ENCODE measurements at regions not wholly inside any gene's neighbourhood (a gene's known extent, or its start where the extent isn't known, plus 50 kb on each side); places are given as distances from the start of the nearest gene placed in this dataset.

GRCh38 chr6:14619419-14619781 lies 501.8 kb downstream of the CD83 start:
- ATAC-seq (ENCODE audit: low read depth) = no peak
- TF ChIP-seq, protein P1, sequence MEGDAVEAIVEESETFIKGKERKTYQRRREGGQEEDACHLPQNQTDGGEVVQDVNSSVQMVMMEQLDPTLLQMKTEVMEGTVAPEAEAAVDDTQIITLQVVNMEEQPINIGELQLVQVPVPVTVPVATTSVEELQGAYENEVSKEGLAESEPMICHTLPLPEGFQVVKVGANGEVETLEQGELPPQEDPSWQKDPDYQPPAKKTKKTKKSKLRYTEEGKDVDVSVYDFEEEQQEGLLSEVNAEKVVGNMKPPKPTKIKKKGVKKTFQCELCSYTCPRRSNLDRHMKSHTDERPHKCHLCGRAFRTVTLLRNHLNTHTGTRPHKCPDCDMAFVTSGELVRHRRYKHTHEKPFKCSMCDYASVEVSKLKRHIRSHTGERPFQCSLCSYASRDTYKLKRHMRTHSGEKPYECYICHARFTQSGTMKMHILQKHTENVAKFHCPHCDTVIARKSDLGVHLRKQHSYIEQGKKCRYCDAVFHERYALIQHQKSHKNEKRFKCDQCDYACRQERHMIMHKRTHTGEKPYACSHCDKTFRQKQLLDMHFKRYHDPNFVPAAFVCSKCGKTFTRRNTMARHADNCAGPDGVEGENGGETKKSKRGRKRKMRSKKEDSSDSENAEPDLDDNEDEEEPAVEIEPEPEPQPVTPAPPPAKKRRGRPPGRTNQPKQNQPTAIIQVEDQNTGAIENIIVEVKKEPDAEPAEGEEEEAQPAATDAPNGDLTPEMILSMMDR (IDR thresholded peaks at IDR 0.05) = no peak
- H3K27me3 Mint-ChIP-seq = no peaks in the 10 kb centered on the region
- no peak overlapping the region for H3K4me3 Mint-ChIP-seq
- POLR2A ChIA-PET = no interaction called here
- intact Hi-C loops (cut with micrococcal nuclease) = no loop called here
- DNase-seq = no peak
- peaks cover 34% of the 10 kb centered on the region for H3K4me1 Mint-ChIP-seq
- H3K27ac Mint-ChIP-seq = no peak overlapping the region
- no peaks in the 10 kb centered on the region for H3K9me3 Mint-ChIP-seq
- CTCF ChIA-PET = no interaction called here
- no peaks in the 10 kb centered on the region for H3K36me3 Mint-ChIP-seq (ENCODE audit: low read depth)

DNA sequence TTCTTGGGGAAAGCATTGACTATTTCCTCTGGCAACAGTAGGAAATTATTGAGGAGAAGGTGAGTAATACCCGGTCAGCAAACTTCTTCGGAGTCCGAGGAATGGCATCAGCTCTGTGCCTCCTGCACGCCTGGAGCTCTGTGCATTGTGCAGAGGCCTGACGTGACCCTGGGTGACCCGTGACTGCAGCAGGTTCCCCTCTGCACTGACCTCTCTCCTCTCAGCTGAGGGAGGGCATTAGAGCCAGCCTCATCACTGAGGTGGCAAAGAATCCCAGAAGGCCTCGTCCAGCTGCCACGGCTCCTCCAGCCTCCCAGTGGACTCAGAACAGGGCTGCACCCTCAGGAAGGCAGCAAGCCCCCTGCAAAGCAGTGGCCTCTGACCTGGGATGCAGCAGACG lies 502.9 kb downstream of the CD83 start:
- Mint-ChIP-seq H3K4me1 (peaks cover 34% of the 10 kb centered on the region), H3K27ac (no peak overlapping the region), H3K27me3 (no peaks in the 10 kb centered on the region), H3K9me3 (no peaks in the 10 kb centered on the region), H3K36me3 (ENCODE audit: low read depth) (no peaks in the 10 kb centered on the region), H3K4me3 (no peak overlapping the region)
- CTCF ChIA-PET = no interaction called here
- intact Hi-C loops (cut with micrococcal nuclease) = loop anchor here (5.0 kb wide), 1 partner anchor 37 kb away; no protein-coding TSS in a partner anchor
- POLR2A ChIA-PET = no interaction called here
- TF ChIP-seq, protein P1 (IDR thresholded peaks at IDR 0.05) = no peak
- ATAC-seq (ENCODE audit: low read depth) (no peak), DNase-seq (no peak)

DNA sequence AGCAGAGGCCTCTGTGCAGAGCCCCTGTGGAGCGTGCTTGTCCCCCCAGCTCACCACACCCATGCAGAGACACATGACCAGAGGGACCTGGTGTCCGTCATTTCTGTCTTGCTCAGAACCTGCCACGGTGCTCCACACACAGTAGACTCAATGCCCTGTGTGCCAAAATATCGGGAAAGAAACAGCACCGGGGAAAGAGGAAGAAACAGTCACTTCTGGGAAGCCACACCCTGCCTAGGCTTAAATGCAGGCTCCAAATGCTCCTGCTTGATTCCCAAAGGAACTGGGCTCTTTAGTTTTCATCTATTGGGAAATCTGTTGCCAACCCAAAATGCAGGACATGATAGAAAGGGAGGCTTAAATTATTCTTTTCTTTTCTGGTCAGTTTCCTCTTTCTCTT lies 503.9 kb downstream of the CD83 start:
- ChIA-PET POLR2A (interaction anchor here (0.7 kb wide), 1 partner anchor 197 kb away, joined by 3 read pairs; no protein-coding TSS in a partner anchor), CTCF (no interaction called here)
- H3K4me1 Mint-ChIP-seq = peaks cover 33% of the 10 kb centered on the region
- no peaks in the 10 kb centered on the region for H3K36me3 Mint-ChIP-seq (ENCODE audit: low read depth)
- ATAC-seq (ENCODE audit: low read depth) (no peak), DNase-seq (no peak)
- intact Hi-C loops (cut with micrococcal nuclease) = loop anchor here (5.0 kb wide), 1 partner anchor 36 kb away; no protein-coding TSS in a partner anchor
- no peaks in the 10 kb centered on the region for H3K9me3 Mint-ChIP-seq
- TF ChIP-seq, protein P1 (IDR thresholded peaks at IDR 0.05) = no peak
- H3K27ac Mint-ChIP-seq = no peak overlapping the region
- H3K4me3 Mint-ChIP-seq = no peak overlapping the region
- H3K27me3 Mint-ChIP-seq = no peaks in the 10 kb centered on the region

DNA sequence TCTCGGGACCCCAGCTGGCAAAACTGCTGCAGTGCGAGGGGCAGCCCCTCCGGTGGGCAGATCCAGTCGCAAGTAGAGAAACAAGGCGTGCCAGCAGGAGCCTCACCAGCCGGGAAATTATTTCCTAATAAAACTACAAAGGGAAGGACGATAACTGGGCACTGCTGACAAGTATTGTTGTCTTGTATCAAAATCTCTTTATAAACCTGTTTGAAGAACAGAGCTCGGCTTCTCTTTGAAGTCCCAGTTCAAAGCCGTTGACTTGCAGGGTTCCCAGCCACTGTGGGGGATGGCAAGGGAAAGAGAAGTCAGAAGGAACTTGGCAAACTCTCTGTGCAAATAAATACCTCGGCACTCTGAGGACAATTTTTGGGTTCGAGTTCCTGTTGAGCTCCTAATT lies 504.5 kb downstream of the CD83 start:
- intact Hi-C loops (cut with micrococcal nuclease) = loop anchor here (5.0 kb wide), 1 partner anchor 35 kb away; no protein-coding TSS in a partner anchor
- ATAC-seq (ENCODE audit: low read depth) (no peak), DNase-seq (no peak)
- no peak overlapping the region for H3K27ac Mint-ChIP-seq
- TF ChIP-seq, protein P1 (IDR thresholded peaks at IDR 0.05) = no peak
- POLR2A ChIA-PET = interaction anchor here (0.7 kb wide), 1 partner anchor 197 kb away, joined by 3 read pairs; no protein-coding TSS in a partner anchor
- H3K9me3 Mint-ChIP-seq = no peaks in the 10 kb centered on the region
- peaks cover 28% of the 10 kb centered on the region for H3K4me1 Mint-ChIP-seq
- H3K36me3 Mint-ChIP-seq (ENCODE audit: low read depth) = no peaks in the 10 kb centered on the region
- CTCF ChIA-PET = no interaction called here
- no peak overlapping the region for H3K4me3 Mint-ChIP-seq
- no peaks in the 10 kb centered on the region for H3K27me3 Mint-ChIP-seq

- ATAC-seq (ENCODE audit: low read depth) = no peak
- no peaks in the 10 kb centered on the region for H3K36me3 Mint-ChIP-seq (ENCODE audit: low read depth)
- CTCF ChIA-PET = no interaction called here
Observed at GRCh38 chr6:14622909-14623505, 505.4 kb downstream of the CD83 start.

More at GRCh38 chr6:14622909-14623505, 505.4 kb downstream of the CD83 start:
- intact Hi-C loops (cut with micrococcal nuclease) = loop anchor here (5.0 kb wide), 1 partner anchor 34 kb away; no protein-coding TSS in a partner anchor
- Mint-ChIP-seq H3K27me3 (no peaks in the 10 kb centered on the region), H3K27ac (no peak overlapping the region), H3K9me3 (no peaks in the 10 kb centered on the region), H3K4me3 (no peak overlapping the region), H3K4me1 (peaks cover 25% of the 10 kb centered on the region)
- POLR2A ChIA-PET = interaction anchor here (0.6 kb wide), 1 partner anchor 295 kb away, joined by 3 read pairs; no protein-coding TSS in a partner anchor
- no peak for DNase-seq
- TF ChIP-seq, protein P1 (IDR thresholded peaks at IDR 0.05) = no peak

Measured in activated B cell treated with CpG ODN at 0.5 μM for 24 hours (primary cell).